NT2/D1 (cell line): ENCODE measurements at regions not wholly inside any gene's neighbourhood (a gene's known extent, or its start where the extent isn't known, plus 50 kb on each side); places are given as distances from the start of the nearest gene placed in this dataset.

Source experiments
- SUZ12 ChIP-seq: IDR thresholded peaks from 2 replicates; pipeline ENCODE4 v1.6.1; 2011; ENCODE audit not compliant: insufficient read length, insufficient read depth; ENCODE audit errors: extremely low read depth
- YY1 ChIP-seq: IDR thresholded peaks from 2 replicates; pipeline ENCODE4 v1.6.1; 2011; ENCODE audit not compliant: insufficient read length, insufficient read depth
- ZNF274 ChIP-seq: IDR thresholded peaks from 2 replicates; pipeline ENCODE4 v1.6.1; 2011; ENCODE audit warnings: mild to moderate bottlenecking, low read depth, low read length

DNA sequence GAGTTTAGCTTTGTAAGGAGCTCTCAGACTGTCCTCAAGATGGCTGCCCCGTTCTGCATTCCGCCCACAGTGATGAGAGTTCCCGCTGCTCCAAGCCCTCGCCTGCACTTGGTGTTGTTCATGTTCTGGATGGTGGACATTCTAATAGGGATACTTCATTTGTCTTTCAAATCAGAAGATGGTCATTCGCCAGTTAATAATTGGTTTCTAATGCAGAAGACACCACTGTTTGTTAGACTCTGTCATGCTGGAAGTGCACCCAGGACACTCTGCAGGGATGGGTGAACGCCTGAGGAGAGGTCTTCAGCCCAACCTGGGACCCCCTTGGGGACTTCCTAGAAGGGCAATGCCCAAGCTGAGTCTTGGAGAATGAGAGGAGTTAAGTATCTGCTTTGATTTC, 836.4 kb downstream of the TBC1D22A start:
- TF ChIP-seq YY1 (no peak), ZNF274 (no peak), SUZ12 (no peak)
